Parathyroid adenoma (tissue), 2 donors: ENCODE measurements at regions not wholly inside any gene's neighbourhood (a gene's known extent, or its start where the extent isn't known, plus 50 kb on each side); places are given as distances from the start of the nearest gene placed in this dataset.

ENCODE experiments used
- H2AFZ ChIP-seq: fragments of 300-600 bp; sonication (generic); one replicate; pipeline ENCODE4 v1.7.0; 2017; ENCODE audit warnings: antibody characterized with exemption, mild to moderate bottlenecking
- H3K27ac ChIP-seq: fragments of 300-600 bp; sonication (generic); one replicate; pipeline ENCODE4 v1.7.0; 2017
- H3K27me3 ChIP-seq: fragments of 300-600 bp; sonication (generic); one replicate; pipeline ENCODE4 v1.7.0; 2017; ENCODE audit warnings: low read length; ENCODE audit not compliant: control insufficient read depth, insufficient read depth
- H3K36me3 ChIP-seq: fragments of 300-600 bp; sonication (generic); one replicate; pipeline ENCODE4 v1.7.0; 2017; ENCODE audit warnings: low read length; ENCODE audit not compliant: control insufficient read depth, insufficient read depth
- H3K4me1 ChIP-seq: fragments of 300-600 bp; sonication (generic); one replicate; pipeline ENCODE4 v1.7.0; 2017; ENCODE audit warnings: control low read depth
- H3K4me2 ChIP-seq: fragments of 300-600 bp; sonication (generic); one replicate; pipeline ENCODE4 v1.7.0; 2017; ENCODE audit warnings: low read length
- H3K4me3 ChIP-seq: fragments of 300-600 bp; sonication (generic); one replicate; pipeline ENCODE4 v1.7.0; 2017; ENCODE audit warnings: low read depth, low read length
- H3K79me2 ChIP-seq: fragments of 300-600 bp; sonication (generic); one replicate; pipeline ENCODE4 v1.7.0; 2017; ENCODE audit warnings: control low read depth
- H3K9ac ChIP-seq: fragments of 300-600 bp; sonication (generic); one replicate; pipeline ENCODE4 v1.7.0; 2017; ENCODE audit warnings: mild to moderate bottlenecking
- H3K9me3 ChIP-seq: fragments of 300-600 bp; sonication (generic); one replicate; pipeline ENCODE4 v1.7.0; 2017; ENCODE audit warnings: low read length; ENCODE audit not compliant: control insufficient read depth
- TF ChIP-seq, protein P1 (sequence below): fragments of 300-600 bp; sonication (generic); IDR thresholded peaks from one replicate; pipeline ENCODE4 v1.7.0; 2017; ENCODE audit warnings: antibody characterized with exemption, mild to moderate bottlenecking
- donor health status: primary hyperparathyroidism.

DNA sequence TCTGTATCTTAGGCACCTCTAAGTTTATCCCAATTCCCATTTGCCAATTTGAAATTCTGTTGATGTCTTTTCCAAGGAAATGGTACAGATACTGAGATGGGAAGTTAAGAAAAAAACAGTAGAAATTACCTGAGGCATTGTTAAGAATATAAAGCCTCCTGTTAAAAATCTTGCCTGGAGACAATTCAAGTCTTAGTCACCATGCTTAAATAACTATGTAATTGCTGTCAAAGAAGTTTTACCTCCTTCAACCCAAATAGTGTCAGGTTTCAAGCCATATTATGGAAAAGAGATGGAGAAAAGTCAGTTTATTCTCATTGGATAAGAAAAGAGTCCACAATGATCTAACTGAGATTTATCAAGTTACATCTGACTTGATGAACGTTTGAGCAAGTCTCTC lies 974.7 kb downstream of the GALC start:
- Histone ChIP-seq H3K79me2 (no peaks in the 10 kb centered on the region), H3K4me2 (no peak overlapping the region), H3K4me3 (no peak overlapping the region), H3K27me3 (no peaks in the 10 kb centered on the region), H3K4me1 (no peaks in the 10 kb centered on the region), H3K36me3 (peaks cover 2% of the 10 kb centered on the region), H2AFZ (no peak overlapping the region), H3K9ac (no peak overlapping the region), H3K27ac (no peak overlapping the region), H3K9me3 (peaks cover 3% of the 10 kb centered on the region)
- TF ChIP-seq, protein P1, sequence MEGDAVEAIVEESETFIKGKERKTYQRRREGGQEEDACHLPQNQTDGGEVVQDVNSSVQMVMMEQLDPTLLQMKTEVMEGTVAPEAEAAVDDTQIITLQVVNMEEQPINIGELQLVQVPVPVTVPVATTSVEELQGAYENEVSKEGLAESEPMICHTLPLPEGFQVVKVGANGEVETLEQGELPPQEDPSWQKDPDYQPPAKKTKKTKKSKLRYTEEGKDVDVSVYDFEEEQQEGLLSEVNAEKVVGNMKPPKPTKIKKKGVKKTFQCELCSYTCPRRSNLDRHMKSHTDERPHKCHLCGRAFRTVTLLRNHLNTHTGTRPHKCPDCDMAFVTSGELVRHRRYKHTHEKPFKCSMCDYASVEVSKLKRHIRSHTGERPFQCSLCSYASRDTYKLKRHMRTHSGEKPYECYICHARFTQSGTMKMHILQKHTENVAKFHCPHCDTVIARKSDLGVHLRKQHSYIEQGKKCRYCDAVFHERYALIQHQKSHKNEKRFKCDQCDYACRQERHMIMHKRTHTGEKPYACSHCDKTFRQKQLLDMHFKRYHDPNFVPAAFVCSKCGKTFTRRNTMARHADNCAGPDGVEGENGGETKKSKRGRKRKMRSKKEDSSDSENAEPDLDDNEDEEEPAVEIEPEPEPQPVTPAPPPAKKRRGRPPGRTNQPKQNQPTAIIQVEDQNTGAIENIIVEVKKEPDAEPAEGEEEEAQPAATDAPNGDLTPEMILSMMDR = no peak

GRCh38 chr14:87017335-87017734 lies 975.6 kb downstream of the GALC start:
- Histone ChIP-seq H3K79me2 (no peaks in the 10 kb centered on the region), H3K4me1 (no peaks in the 10 kb centered on the region), H3K9ac (no peak overlapping the region), H3K36me3 (peaks cover 2% of the 10 kb centered on the region), H3K4me2 (no peak overlapping the region), H3K27ac (no peak overlapping the region), H3K9me3 (peaks cover 3% of the 10 kb centered on the region), H3K4me3 (no peak overlapping the region), H2AFZ (no peak overlapping the region), H3K27me3 (no peaks in the 10 kb centered on the region)
- TF ChIP-seq, protein P1 = no peak

GRCh38 chr14:87014856-87015255 lies 978.1 kb downstream of the GALC start:
- no peaks in the 10 kb centered on the region for H3K79me2 ChIP-seq
- H3K4me3 ChIP-seq = no peak overlapping the region

DNA sequence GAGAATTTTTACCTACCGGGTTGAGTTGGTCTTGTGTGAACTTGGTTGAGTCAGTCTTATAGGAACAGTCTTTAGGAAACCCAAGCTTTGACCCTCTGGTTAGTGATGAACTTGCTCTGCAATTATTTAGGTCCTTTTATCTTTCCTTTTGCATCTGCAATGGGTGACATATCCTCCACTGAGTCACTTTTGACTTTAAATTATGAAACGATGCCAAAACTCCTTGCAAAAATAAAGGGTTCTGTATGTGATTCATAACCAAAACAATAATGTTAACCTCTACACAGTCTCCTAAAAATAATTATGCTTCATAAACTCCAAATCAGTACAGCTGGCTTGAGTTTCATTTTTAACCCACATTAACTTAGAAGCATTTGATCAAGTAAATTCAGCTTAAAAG lies 979.4 kb downstream of the GALC start:
- H3K4me3 ChIP-seq = no peak overlapping the region
- H3K4me1 ChIP-seq = no peaks in the 10 kb centered on the region
- H3K9ac ChIP-seq = no peak overlapping the region
- H3K4me2 ChIP-seq = no peak overlapping the region
- H3K36me3 ChIP-seq = peaks cover 2% of the 10 kb centered on the region
- H3K27me3 ChIP-seq = no peaks in the 10 kb centered on the region
- TF ChIP-seq, protein P1 = no peak
- peaks cover 3% of the 10 kb centered on the region for H3K9me3 ChIP-seq
- H3K79me2 ChIP-seq = no peaks in the 10 kb centered on the region
- no peak overlapping the region for H2AFZ ChIP-seq
- H3K27ac ChIP-seq = no peak overlapping the region

More at GRCh38 chr14:87014856-87015255, 978.1 kb downstream of the GALC start:
- H3K4me1 ChIP-seq = no peaks in the 10 kb centered on the region
- H2AFZ ChIP-seq = no peak overlapping the region
- no peak overlapping the region for H3K9ac ChIP-seq
- H3K27ac ChIP-seq = no peak overlapping the region
- TF ChIP-seq, protein P1 = no peak
- peaks cover 3% of the 10 kb centered on the region for H3K9me3 ChIP-seq
- no peaks in the 10 kb centered on the region for H3K27me3 ChIP-seq
- peaks cover 2% of the 10 kb centered on the region for H3K36me3 ChIP-seq
- H3K4me2 ChIP-seq = no peak overlapping the region

DNA sequence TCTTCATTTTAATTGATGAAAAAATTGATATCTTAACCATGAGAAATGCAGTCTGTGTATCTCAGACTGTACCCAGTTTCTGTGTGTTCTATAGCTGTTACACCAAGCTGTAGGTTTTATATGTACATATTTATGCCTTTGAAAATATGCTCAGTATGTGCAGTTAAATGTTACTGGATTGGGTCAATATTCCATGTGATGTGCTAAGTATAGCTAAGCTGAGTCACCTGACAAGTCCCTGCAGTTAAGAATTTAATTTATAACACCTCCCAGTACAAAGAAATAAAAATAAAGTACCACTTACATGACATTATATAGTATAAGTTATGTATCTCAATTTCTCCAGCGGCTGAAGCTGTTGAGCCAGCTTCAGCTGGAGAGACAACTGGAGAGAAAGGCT lies 984.0 kb downstream of the GALC start:
- TF ChIP-seq, protein P1 = no peak
- Histone ChIP-seq H3K27me3 (no peaks in the 10 kb centered on the region), H3K9me3 (no peaks in the 10 kb centered on the region), H3K4me3 (no peak overlapping the region), H3K4me2 (no peak overlapping the region), H3K4me1 (no peaks in the 10 kb centered on the region), H3K79me2 (no peaks in the 10 kb centered on the region), H3K9ac (no peak overlapping the region), H2AFZ (no peak overlapping the region), H3K27ac (no peak overlapping the region), H3K36me3 (no peaks in the 10 kb centered on the region)
